Gastroesophageal sphincter (tissue), 4 donors: ENCODE measurements at regions not wholly inside any gene's neighbourhood (a gene's known extent, or its start where the extent isn't known, plus 50 kb on each side); places are given as distances from the start of the nearest gene placed in this dataset.

Source experiments
- ATAC-seq: fragments of 150-250 bp; one replicate; pipeline ENCODE4 v1.9.1; 2016; ENCODE audit warnings: mild to moderate bottlenecking, moderate library complexity
- H3K27ac ChIP-seq, 4 donors: fragments of 200-600 bp; sonication (generic) in 3 of 4; 1 replicate in 3 of 4; 2 replicates in 1 of 4; pipeline ENCODE4 v1.5.1; 2016 to 2019
- H3K27me3 ChIP-seq: fragments of 200-600 bp; sonication (generic); one replicate; pipeline ENCODE4 v1.5.1; 2019
- H3K36me3 ChIP-seq, 2 donors: fragments of 200-600 bp; sonication (generic); one replicate each; pipeline ENCODE4 v1.5.1; 2019; ENCODE audit warnings: control low read depth in 1 of 2
- H3K4me1 ChIP-seq, 3 donors: fragments of 200-600 bp; sonication (generic); 1 replicate in 2 of 3; 2 replicates in 1 of 3; pipeline ENCODE4 v1.5.1; 2016 to 2019; ENCODE audit warnings: control low read depth in 2 of 3
- H3K4me3 ChIP-seq, 2 donors: fragments of 200-600 bp; sonication (generic); one replicate each; pipeline ENCODE4 v1.5.1; 2019; ENCODE audit warnings: mild to moderate bottlenecking in 1 of 2, moderate library complexity in 1 of 2
- H3K9me3 ChIP-seq, 3 donors: fragments of 200-600 bp; sonication (generic); one replicate each; pipeline ENCODE4 v1.5.1; 2017 to 2019; ENCODE audit warnings: control low read depth in 2 of 3
- CTCF ChIP-seq, 4 experiments: fragments of 200-600 bp in 2 of 4; fragments of 450-650 bp in 2 of 4; sonication (generic) in 1 of 4; IDR thresholded peaks; one replicate each; pipeline ENCODE4 v1.5.1; 2017 to 2019; ENCODE audit warnings: antibody characterized with exemption in 4 of 4, mild to moderate bottlenecking in 2 of 4, moderate library complexity in 2 of 4
- EP300 ChIP-seq: sonication (generic); formaldehyde crosslinking; IDR thresholded peaks from one replicate; pipeline ENCODE4 v1.6.1; 2017; ENCODE audit warnings: antibody characterized with exemption, mild to moderate bottlenecking
- POLR2A ChIP-seq, 2 donors: fragments of 450-650 bp; IDR thresholded peaks; one replicate each; pipeline ENCODE4 v1.6.1; 2017; ENCODE audit warnings: antibody characterized with exemption in 2 of 2, mild to moderate bottlenecking in 2 of 2, moderate library complexity in 1 of 2
- POLR2AphosphoS5 ChIP-seq: sonication (generic); formaldehyde crosslinking; IDR thresholded peaks from one replicate; pipeline ENCODE4 v1.6.1; 2017; ENCODE audit warnings: antibody characterized with exemption
- WGBS, 2 donors: methylation state at CpG; one replicate each; pipeline ENCODE4 v1.1.5; 2018; ENCODE audit warnings: low coverage in 1 of 2; 5-methylcytosine and 5-hydroxymethylcytosine counted together

GRCh38 chr12:115763376-115763775 lies 514.1 kb downstream of the MED13L start:
- Histone ChIP-seq H3K27ac (no peak overlapping the region), H3K4me3 (no peak overlapping the region), H3K9me3 (no peaks in the 10 kb centered on the region), H3K36me3 (no peaks in the 10 kb centered on the region), H3K27me3 (peaks cover 42% of the 10 kb centered on the region), H3K4me1 (no peaks in the 10 kb centered on the region)
- WGBS, 2 donors: 31 to 77% methylated on average over 5 of the region's 5 CpGs
- ATAC-seq: no peak
- TF ChIP-seq POLR2A (IDR thresholded peaks at IDR 0.05) (no peak), EP300 (no peak), POLR2AphosphoS5 (no peak), CTCF (IDR thresholded peaks at IDR 0.05) (no peak)

- WGBS, 2 donors: 64 to 71% methylated on average over 3 of the region's 3 CpGs
- H3K4me3 ChIP-seq: no peak overlapping the region
- no peak for TF ChIP-seq EP300
- no peak for TF ChIP-seq POLR2A (IDR thresholded peaks at IDR 0.05)
- TF ChIP-seq POLR2AphosphoS5: no peak
- TF ChIP-seq CTCF (IDR thresholded peaks at IDR 0.05): no peak
- H3K4me1 ChIP-seq: no peaks in the 10 kb centered on the region
- H3K9me3 ChIP-seq: no peaks in the 10 kb centered on the region
- H3K27ac ChIP-seq: no peak overlapping the region
- no peak for ATAC-seq
- H3K36me3 ChIP-seq: no peaks in the 10 kb centered on the region
- H3K27me3 ChIP-seq: peaks cover 42% of the 10 kb centered on the region
These were observed 514.6 kb downstream of the MED13L start for GRCh38 chr12:115762936-115763335.

GRCh38 chr12:115761784-115762183 lies 515.7 kb downstream of the MED13L start:
- Histone ChIP-seq H3K27ac (no peak overlapping the region), H3K27me3 (peaks cover 36% of the 10 kb centered on the region), H3K4me3 (no peak overlapping the region), H3K9me3 (no peaks in the 10 kb centered on the region), H3K4me1 (no peaks in the 10 kb centered on the region), H3K36me3 (no peaks in the 10 kb centered on the region)
- TF ChIP-seq POLR2A (IDR thresholded peaks at IDR 0.05): no peak
- no peak for TF ChIP-seq EP300
- no peak for TF ChIP-seq POLR2AphosphoS5
- no peak for TF ChIP-seq CTCF (IDR thresholded peaks at IDR 0.05)
- 70 to 77% methylated on average over 2 of the region's 2 CpGs for WGBS, 2 donors
- no peak for ATAC-seq

GRCh38 chr12:115760231-115760630 lies 517.3 kb downstream of the MED13L start:
- TF ChIP-seq EP300: no peak
- Histone ChIP-seq H3K4me1 (no peaks in the 10 kb centered on the region), H3K27me3 (peaks cover 43% of the 10 kb centered on the region), H3K27ac (no peak overlapping the region), H3K4me3 (no peak overlapping the region), H3K9me3 (no peaks in the 10 kb centered on the region), H3K36me3 (no peaks in the 10 kb centered on the region)
- WGBS, 2 donors: 71 to 83% methylated on average over 5 of the region's 5 CpGs
- ATAC-seq: no peak

GRCh38 chr12:115758877-115759620 lies 518.4 kb downstream of the MED13L start:
- 86 to 100% methylated on average over 1 to 9 of the region's 9 CpGs for WGBS, 2 donors

More at GRCh38 chr12:115758877-115759620, 518.4 kb downstream of the MED13L start:
- H3K36me3 ChIP-seq: no peaks in the 10 kb centered on the region
- no peak for ATAC-seq
- H3K4me1 ChIP-seq: no peaks in the 10 kb centered on the region
- H3K27me3 ChIP-seq: peaks cover 47% of the 10 kb centered on the region
- TF ChIP-seq POLR2A (IDR thresholded peaks at IDR 0.05) (no peak), CTCF (IDR thresholded peaks at IDR 0.05) (no peak), EP300 (no peak), POLR2AphosphoS5 (no peak)
- H3K4me3 ChIP-seq: no peak overlapping the region
- no peak overlapping the region for H3K27ac ChIP-seq
- no peaks in the 10 kb centered on the region for H3K9me3 ChIP-seq
